HepG2 (cell line): ENCODE measurements at regions not wholly inside any gene's neighbourhood (a gene's known extent, or its start where the extent isn't known, plus 50 kb on each side); places are given as distances from the start of the nearest gene placed in this dataset.

ENCODE experiments used
- GATAD1 ChIP-seq: IDR thresholded peaks from 2 replicates; pipeline ENCODE4 v1.6.1; 2016; ENCODE audit warnings: missing genetic modification reagents, missing compliant biosample characterization
- HMGA1 ChIP-seq: sonication (generic); formaldehyde crosslinking; conservative IDR thresholded peaks from 2 replicates; pipeline ENCODE4 v1.4.0; 2020; ENCODE audit warnings: missing genetic modification reagents
- MEF2D ChIP-seq: sonication (generic); formaldehyde crosslinking; IDR thresholded peaks from 2 replicates; pipeline ENCODE4 v1.5.1; 2020; ENCODE audit warnings: mild to moderate bottlenecking, missing genetic modification reagents
- MNT ChIP-seq: fragments of 450-650 bp; IDR thresholded peaks from 2 replicates; pipeline ENCODE4 v1.6.1; 2016
- PHF8 ChIP-seq: sonication (generic); formaldehyde crosslinking; IDR thresholded peaks from 2 replicates; pipeline ENCODE4 v1.5.0; 2020; ENCODE audit warnings: missing genetic modification reagents
- POGZ ChIP-seq: sonication (generic); formaldehyde crosslinking; IDR thresholded peaks from 2 replicates; pipeline ENCODE4 v1.4.0; 2020; ENCODE audit warnings: mild to moderate bottlenecking, missing genetic modification reagents
- RBAK ChIP-seq: sonication (generic); formaldehyde crosslinking; IDR thresholded peaks from 2 replicates; pipeline ENCODE4 v1.5.1; 2020; ENCODE audit warnings: mild to moderate bottlenecking, missing genetic modification reagents
- SP4 ChIP-seq: sonication (generic); formaldehyde crosslinking; IDR thresholded peaks from 2 replicates; pipeline ENCODE4 v1.8.1; 2023; ENCODE audit warnings: mild to moderate bottlenecking, missing genetic modification reagents
- TFE3 ChIP-seq: IDR thresholded peaks from 2 replicates; pipeline ENCODE4 v1.6.1; 2016
- THAP7 ChIP-seq: sonication (generic); formaldehyde crosslinking; IDR thresholded peaks from 2 replicates; pipeline ENCODE4 v1.8.1; 2023; ENCODE audit warnings: mild to moderate bottlenecking, missing genetic modification reagents
- ZNF260 ChIP-seq: sonication (generic); formaldehyde crosslinking; IDR thresholded peaks from 2 replicates; pipeline ENCODE4 v1.4.0; 2020; ENCODE audit warnings: missing genetic modification reagents, low read depth, mild to moderate bottlenecking, borderline replicate concordance
- ZNF280D ChIP-seq: sonication (generic); formaldehyde crosslinking; IDR thresholded peaks from 2 replicates; pipeline ENCODE4 v1.5.1; 2020; ENCODE audit warnings: mild to moderate bottlenecking, missing genetic modification reagents
- ZNF839 ChIP-seq: sonication (generic); formaldehyde crosslinking; IDR thresholded peaks from 2 replicates; pipeline ENCODE4 v1.4.0; 2020; ENCODE audit warnings: missing genetic modification reagents, mild to moderate bottlenecking, borderline replicate concordance
- TF ChIP-seq, protein P1 (sequence below), 2 experiments: sonication (generic) in 1 of 2; formaldehyde crosslinking in 1 of 2; IDR thresholded peaks; 2 replicates each; pipeline versions ENCODE4 v1.5.1 to v1.6.1; 2011 to 2020; ENCODE audit warnings: borderline replicate concordance in 1 of 2, low read depth in 1 of 2, low read length in 1 of 2, mild to moderate bottlenecking in 1 of 2, missing genetic modification reagents in 1 of 2, moderate library complexity in 1 of 2
- TF ChIP-seq, protein P2 (sequence below): sonication (generic); formaldehyde crosslinking; IDR thresholded peaks from 2 replicates; pipeline ENCODE4 v1.9.0; 2021; ENCODE audit warnings: missing genetic modification reagents, mild to moderate bottlenecking, borderline replicate concordance

- TF ChIP-seq POGZ = no peak; the same call in 1 of the 2 replicates
- no peak for TF ChIP-seq HMGA1 (CRISPR knock-in tag)
- no peak for TF ChIP-seq MEF2D
- peak; percentile 80; the same call in 1 of the 2 replicates for TF ChIP-seq TFE3
- TF ChIP-seq ZNF260 = no peak; the same call in 1 of the 2 replicates
- 0 out of 2 replicates have a peak, but pooled peaks have one; percentile 33 for TF ChIP-seq PHF8 (CRISPR knock-in tag)
- TF ChIP-seq, protein P1, sequence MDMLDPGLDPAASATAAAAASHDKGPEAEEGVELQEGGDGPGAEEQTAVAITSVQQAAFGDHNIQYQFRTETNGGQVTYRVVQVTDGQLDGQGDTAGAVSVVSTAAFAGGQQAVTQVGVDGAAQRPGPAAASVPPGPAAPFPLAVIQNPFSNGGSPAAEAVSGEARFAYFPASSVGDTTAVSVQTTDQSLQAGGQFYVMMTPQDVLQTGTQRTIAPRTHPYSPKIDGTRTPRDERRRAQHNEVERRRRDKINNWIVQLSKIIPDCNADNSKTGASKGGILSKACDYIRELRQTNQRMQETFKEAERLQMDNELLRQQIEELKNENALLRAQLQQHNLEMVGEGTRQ (IDR thresholded peaks at IDR 0.05; ENCODE audit: low read depth, low read length) = no peak; the same call in 1 of the 2 replicates
- TF ChIP-seq, protein P1 (CRISPR knock-in tag; IDR thresholded peaks at IDR 0.05; ENCODE audit: borderline replicate concordance) = 0 out of 2 replicates have a peak, but pooled peaks have one; percentile 15
- TF ChIP-seq MNT = peak; percentile 18; the same call in 1 of the 2 replicates
- TF ChIP-seq, protein P2, sequence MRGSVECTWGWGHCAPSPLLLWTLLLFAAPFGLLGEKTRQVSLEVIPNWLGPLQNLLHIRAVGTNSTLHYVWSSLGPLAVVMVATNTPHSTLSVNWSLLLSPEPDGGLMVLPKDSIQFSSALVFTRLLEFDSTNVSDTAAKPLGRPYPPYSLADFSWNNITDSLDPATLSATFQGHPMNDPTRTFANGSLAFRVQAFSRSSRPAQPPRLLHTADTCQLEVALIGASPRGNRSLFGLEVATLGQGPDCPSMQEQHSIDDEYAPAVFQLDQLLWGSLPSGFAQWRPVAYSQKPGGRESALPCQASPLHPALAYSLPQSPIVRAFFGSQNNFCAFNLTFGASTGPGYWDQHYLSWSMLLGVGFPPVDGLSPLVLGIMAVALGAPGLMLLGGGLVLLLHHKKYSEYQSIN (CRISPR knock-in tag) = no peak
- TF ChIP-seq RBAK = 0 out of 2 replicates have a peak, but pooled peaks have one; percentile 54
- TF ChIP-seq ZNF280D (CRISPR knock-in tag) = no peak; the same call in 1 of the 2 replicates
- TF ChIP-seq SP4 = peak; percentile 35; the same call in 1 of the 2 replicates
- 0 out of 2 replicates have a peak, but pooled peaks have one; percentile 45 for TF ChIP-seq ZNF839 (CRISPR knock-in tag)
- TF ChIP-seq GATAD1 (CRISPR knock-in tag) = no peak
- peak; percentile 89; the same call in 1 of the 2 replicates for TF ChIP-seq THAP7 (CRISPR knock-in tag)
These were observed 439.8 kb downstream of the RNF144A start (continued) for GRCh38 chr2:7356909-7357584.
